ENCODE measurements at regions not wholly inside any gene's neighbourhood (a gene's known extent, or its start where the extent isn't known, plus 50 kb on each side); places are given as distances from the start of the nearest gene placed in this dataset.
"Not testable (repeated sequence)": the region's sequence is repeated elsewhere in the genome, so short reads cannot be mapped to it uniquely, and the experiment has no call there.

DNA sequence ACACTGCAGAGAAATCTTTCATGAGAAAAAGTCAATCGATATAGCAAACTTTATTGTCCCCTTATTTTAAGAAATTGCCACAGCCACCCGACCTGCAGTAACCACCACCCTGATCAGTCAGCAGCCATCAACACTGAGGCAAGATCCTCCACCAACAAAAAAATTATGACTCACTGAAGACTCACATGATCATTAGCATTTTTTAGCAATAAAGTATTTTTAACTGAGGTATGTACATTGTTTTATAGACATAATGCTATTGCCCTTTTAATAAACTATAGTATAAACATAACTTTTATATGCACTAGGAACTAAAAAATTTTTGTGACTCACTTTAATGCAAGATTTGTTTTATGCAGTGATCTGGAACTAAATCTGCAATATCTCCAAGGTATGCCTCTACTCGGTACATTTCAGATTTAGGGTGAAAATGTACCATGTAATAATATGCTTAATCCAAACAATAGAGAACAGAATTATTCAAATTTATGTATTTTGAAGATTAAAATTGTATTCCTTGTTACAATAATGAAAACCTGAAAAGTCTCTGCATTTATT is 79.2 kb upstream of the CEP126 start:
- WGBS, 2 experiments (ENCODE audit: insufficient coverage in 1 of 2, insufficient read length in 1 of 2): 85% methylated on average over 2 of the region's 3 CpGs; no CpG with 5 or more reads in 1 of the 2 experiments
- Mint-ChIP-seq H3K9me3 (no peaks in the 10 kb centered on the region), H3K4me3 (no peak overlapping the region), H3K4me1 (no peaks in the 10 kb centered on the region), H3K27ac (no peak overlapping the region), H3K27me3 (ENCODE audit: insufficient read depth) (no peaks in the 10 kb centered on the region), H3K36me3 (ENCODE audit: low read depth) (no peaks in the 10 kb centered on the region)
- no peak overlapping the region for H3K27ac ChIP-seq (ENCODE audit: low read depth, low read length)
- no peaks in the 10 kb centered on the region for H3K9me3 ChIP-seq (ENCODE audit: control insufficient read depth, low read length)
- TF ChIP-seq, protein P1, sequence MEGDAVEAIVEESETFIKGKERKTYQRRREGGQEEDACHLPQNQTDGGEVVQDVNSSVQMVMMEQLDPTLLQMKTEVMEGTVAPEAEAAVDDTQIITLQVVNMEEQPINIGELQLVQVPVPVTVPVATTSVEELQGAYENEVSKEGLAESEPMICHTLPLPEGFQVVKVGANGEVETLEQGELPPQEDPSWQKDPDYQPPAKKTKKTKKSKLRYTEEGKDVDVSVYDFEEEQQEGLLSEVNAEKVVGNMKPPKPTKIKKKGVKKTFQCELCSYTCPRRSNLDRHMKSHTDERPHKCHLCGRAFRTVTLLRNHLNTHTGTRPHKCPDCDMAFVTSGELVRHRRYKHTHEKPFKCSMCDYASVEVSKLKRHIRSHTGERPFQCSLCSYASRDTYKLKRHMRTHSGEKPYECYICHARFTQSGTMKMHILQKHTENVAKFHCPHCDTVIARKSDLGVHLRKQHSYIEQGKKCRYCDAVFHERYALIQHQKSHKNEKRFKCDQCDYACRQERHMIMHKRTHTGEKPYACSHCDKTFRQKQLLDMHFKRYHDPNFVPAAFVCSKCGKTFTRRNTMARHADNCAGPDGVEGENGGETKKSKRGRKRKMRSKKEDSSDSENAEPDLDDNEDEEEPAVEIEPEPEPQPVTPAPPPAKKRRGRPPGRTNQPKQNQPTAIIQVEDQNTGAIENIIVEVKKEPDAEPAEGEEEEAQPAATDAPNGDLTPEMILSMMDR (conservative IDR thresholded peaks at IDR 0.05): no peak
- H3K36me3 ChIP-seq (ENCODE audit: control insufficient read depth, insufficient read depth, low read length): no peaks in the 10 kb centered on the region
- peaks cover 11% of the 10 kb centered on the region for H3K27me3 ChIP-seq (ENCODE audit: control insufficient read depth, insufficient read depth, low read length, poor library complexity, severe bottlenecking)
- no peak overlapping the region for H3K4me3 ChIP-seq (ENCODE audit: low read length)
- no peak overlapping the region for H3K9ac ChIP-seq (ENCODE audit: extremely low read depth, low read length, poor library complexity, severe bottlenecking)
- peaks cover under 1% of the 10 kb centered on the region for H3K4me1 ChIP-seq (ENCODE audit: control insufficient read depth, insufficient read depth, low read length)
- DNase-seq: no peak

DNA sequence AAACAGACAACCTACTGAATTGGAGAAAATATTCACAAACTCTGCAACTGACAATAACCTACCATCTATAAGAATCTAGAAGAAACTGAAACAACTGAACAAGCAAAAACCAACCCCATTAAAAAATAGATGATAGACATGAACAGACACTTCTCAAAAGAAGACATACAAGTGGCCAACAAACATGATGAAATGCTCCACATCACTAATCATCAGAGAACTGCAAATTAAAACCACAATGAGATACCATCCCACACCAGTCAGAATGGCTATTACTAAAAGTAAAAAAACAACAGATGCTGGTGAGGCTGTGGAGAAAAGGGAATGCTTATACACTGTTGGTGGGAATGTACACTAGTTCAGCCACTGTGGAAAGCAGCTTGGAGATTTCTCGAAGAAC is 84.3 kb upstream of the CEP126 start:
- H3K4me1 ChIP-seq (ENCODE audit: control insufficient read depth, insufficient read depth, low read length): not testable (repeated sequence)

DNA sequence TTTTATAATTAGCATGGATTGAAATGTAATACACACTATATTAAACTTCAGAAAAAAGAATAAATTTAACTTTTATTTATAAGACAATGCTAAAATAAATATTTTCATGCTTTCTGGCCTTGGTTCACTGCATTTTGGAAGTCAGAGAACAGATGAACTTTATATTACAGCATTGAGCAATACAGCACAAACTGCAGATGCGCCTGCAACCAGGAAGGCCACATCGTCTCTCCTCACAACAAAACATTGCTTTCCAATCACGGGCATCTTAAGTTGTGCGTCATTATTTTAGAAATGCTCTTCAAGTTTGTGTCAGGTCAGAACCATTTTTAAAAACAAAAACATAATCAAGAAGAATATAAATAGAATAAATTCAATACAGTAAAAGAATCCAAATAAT is 89.3 kb upstream of the CEP126 start:
- Histone ChIP-seq H3K4me3 (ENCODE audit: low read length) (no peak overlapping the region), H3K9me3 (ENCODE audit: control insufficient read depth, low read length) (no peaks in the 10 kb centered on the region), H3K27me3 (ENCODE audit: control insufficient read depth, insufficient read depth, low read length, poor library complexity, severe bottlenecking) (no peaks in the 10 kb centered on the region), H3K36me3 (ENCODE audit: control insufficient read depth, insufficient read depth, low read length) (no peaks in the 10 kb centered on the region), H3K9ac (ENCODE audit: extremely low read depth, low read length, poor library complexity, severe bottlenecking) (no peak overlapping the region), H3K27ac (ENCODE audit: low read depth, low read length) (no peak overlapping the region), H3K4me1 (ENCODE audit: control insufficient read depth, insufficient read depth, low read length) (no peaks in the 10 kb centered on the region)
- no peak overlapping the region for H3K4me3 Mint-ChIP-seq
- H3K36me3 Mint-ChIP-seq (ENCODE audit: low read depth): no peaks in the 10 kb centered on the region
- WGBS, 2 experiments (ENCODE audit: insufficient coverage in 1 of 2, insufficient read length in 1 of 2): 92 to 100% methylated on average over 1 to 4 of the region's 4 CpGs
- H3K27me3 Mint-ChIP-seq (ENCODE audit: insufficient read depth): no peaks in the 10 kb centered on the region
- TF ChIP-seq, protein P1 (conservative IDR thresholded peaks at IDR 0.05): no peak
- H3K9me3 Mint-ChIP-seq: no peaks in the 10 kb centered on the region
- DNase-seq: no peak
- H3K4me1 Mint-ChIP-seq: peaks cover 3% of the 10 kb centered on the region
- H3K27ac Mint-ChIP-seq: no peak overlapping the region

More for the DNA sequence above, 84.3 kb upstream of the CEP126 start:
- H3K36me3 ChIP-seq (ENCODE audit: control insufficient read depth, insufficient read depth, low read length); DNase-seq; H3K27me3 Mint-ChIP-seq (ENCODE audit: insufficient read depth); H3K27ac Mint-ChIP-seq; H3K4me1 Mint-ChIP-seq; H3K4me3 ChIP-seq (ENCODE audit: low read length); H3K9ac ChIP-seq (ENCODE audit: extremely low read depth, low read length, poor library complexity, severe bottlenecking); H3K36me3 Mint-ChIP-seq (ENCODE audit: low read depth); H3K9me3 Mint-ChIP-seq; H3K4me3 Mint-ChIP-seq; H3K9me3 ChIP-seq (ENCODE audit: control insufficient read depth, low read length); H3K27ac ChIP-seq (ENCODE audit: low read depth, low read length): not testable (repeated sequence)
- WGBS, 2 experiments (ENCODE audit: insufficient coverage in 1 of 2, insufficient read length in 1 of 2): 100% methylated on average over 1 of the region's 1 CpG; no CpG with 5 or more reads in 1 of the 2 experiments
- H3K27me3 ChIP-seq (ENCODE audit: control insufficient read depth, insufficient read depth, low read length, poor library complexity, severe bottlenecking): peaks cover 11% of the 10 kb centered on the region

DNA sequence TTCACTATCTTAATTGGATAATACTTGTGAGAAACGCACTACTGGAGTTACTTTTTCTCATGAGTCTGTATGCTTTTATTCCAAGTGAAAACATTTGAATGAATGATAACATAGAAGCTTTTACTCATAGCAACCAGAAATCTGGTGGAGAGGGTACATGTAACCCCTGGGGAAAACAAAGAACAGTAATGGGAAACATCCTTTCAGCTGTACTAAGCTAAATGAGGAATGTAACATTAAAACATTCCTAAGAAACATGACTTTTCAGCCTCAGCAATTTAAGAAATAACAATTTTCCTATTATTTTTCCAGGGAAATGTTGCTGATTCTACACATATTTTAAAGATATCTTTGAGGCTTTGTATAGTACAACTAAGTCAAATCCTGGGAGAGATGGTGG is 97.2 kb upstream of the CEP126 start:
- TF ChIP-seq, protein P1 (conservative IDR thresholded peaks at IDR 0.05): no peak
- Mint-ChIP-seq H3K4me3 (no peak overlapping the region), H3K27me3 (ENCODE audit: insufficient read depth) (no peaks in the 10 kb centered on the region), H3K9me3 (no peaks in the 10 kb centered on the region), H3K4me1 (no peaks in the 10 kb centered on the region), H3K36me3 (ENCODE audit: low read depth) (no peaks in the 10 kb centered on the region), H3K27ac (no peak overlapping the region)
- WGBS, 2 experiments (ENCODE audit: insufficient coverage in 1 of 2, insufficient read length in 1 of 2): 20 to 30% methylated on average over 1 of the region's 1 CpG
- Histone ChIP-seq H3K9ac (ENCODE audit: extremely low read depth, low read length, poor library complexity, severe bottlenecking) (no peak overlapping the region), H3K9me3 (ENCODE audit: control insufficient read depth, low read length) (no peaks in the 10 kb centered on the region), H3K4me1 (ENCODE audit: control insufficient read depth, insufficient read depth, low read length) (no peaks in the 10 kb centered on the region), H3K27me3 (ENCODE audit: control insufficient read depth, insufficient read depth, low read length, poor library complexity, severe bottlenecking) (no peaks in the 10 kb centered on the region), H3K27ac (ENCODE audit: low read depth, low read length) (no peak overlapping the region), H3K36me3 (ENCODE audit: control insufficient read depth, insufficient read depth, low read length) (no peaks in the 10 kb centered on the region), H3K4me3 (ENCODE audit: low read length) (no peak overlapping the region)
- DNase-seq: no peak
